ENCODE measurements at regions not wholly inside any gene's neighbourhood (a gene's known extent, or its start where the extent isn't known, plus 50 kb on each side); places are given as distances from the start of the nearest gene placed in this dataset.
"Not testable (repeated sequence)": the region's sequence is repeated elsewhere in the genome, so short reads cannot be mapped to it uniquely, and the experiment has no call there.

DNA sequence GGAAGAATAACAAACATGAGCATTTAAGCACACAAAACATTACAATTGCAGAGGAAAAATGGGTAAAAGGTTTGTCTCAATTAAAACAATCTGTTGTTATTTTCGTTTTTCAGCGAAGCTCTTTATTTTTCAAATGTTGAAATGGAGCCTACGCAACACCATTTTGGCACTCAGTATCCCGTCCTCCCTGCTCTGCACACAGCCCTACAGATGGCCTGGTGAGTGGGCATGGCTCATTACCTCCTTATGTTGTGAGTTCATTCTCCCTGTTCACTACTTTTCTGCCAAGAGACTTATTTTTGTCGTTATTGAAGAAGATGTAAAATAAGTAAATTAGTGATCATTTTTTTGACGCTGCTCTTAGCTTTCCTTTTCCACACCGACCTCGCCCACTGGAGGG lies 167.8 kb upstream of the CXCL12 start:
- no peak for DNase-seq
- in situ Hi-C loops (cut with MboI; ENCODE audit: low pct_unique_long_range_greater_than_20kb, low sequenced_read_pairs) = no loop called here

DNA sequence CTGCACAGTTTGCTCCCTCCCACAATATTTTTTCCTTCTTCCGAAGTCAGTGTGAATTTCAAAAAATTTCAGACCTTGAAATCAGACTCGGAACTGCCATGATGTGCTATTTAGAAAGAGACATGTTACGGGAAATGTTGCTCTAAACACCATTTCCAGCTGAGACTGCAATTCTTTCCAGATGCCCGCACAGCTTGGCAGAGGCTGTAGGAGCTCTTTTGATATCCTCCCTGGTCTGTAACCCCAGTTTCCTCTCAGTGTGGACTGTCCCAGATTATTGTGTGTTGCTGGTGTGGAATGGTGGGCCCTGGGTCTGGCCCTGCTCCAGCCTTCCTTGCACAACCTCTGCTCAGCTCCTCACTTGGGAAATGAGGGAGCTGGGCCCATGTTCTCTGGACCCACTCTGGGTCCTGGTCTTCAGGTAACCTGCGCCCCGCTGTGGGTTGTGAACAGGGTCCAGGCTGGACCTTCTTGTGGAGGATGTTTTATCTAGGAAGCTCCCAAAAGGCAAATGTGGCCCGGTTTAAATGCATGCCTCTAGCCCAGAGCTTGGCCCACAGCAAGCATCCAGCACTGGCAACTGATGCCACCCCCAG lies 172.8 kb upstream of the CXCL12 start:
- in situ Hi-C loops (cut with MboI; ENCODE audit: low pct_unique_long_range_greater_than_20kb, low sequenced_read_pairs) = no loop called here
- DNase-seq = no peak

DNA sequence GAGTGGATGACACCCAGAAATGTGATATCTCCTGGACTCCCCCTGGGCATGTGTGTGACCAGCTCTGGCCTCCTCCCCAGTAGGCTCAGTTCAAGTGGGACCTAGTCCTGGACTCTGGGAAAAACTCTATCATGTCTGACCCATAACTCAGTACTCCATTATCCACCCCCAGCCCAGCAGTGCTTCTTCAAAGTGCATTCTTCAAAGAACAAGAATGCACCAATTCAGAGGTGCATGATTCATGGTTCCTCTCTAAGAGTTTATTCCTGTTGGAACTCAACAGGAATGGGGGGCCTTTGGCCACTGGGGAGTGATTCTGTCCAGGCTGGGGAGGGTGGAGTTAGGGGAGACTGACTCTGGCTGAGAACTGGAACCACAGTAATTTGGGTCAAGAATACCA lies 173.6 kb upstream of the CXCL12 start:
- no peak for DNase-seq
- in situ Hi-C loops (cut with MboI; ENCODE audit: low pct_unique_long_range_greater_than_20kb, low sequenced_read_pairs) = no loop called here

DNA sequence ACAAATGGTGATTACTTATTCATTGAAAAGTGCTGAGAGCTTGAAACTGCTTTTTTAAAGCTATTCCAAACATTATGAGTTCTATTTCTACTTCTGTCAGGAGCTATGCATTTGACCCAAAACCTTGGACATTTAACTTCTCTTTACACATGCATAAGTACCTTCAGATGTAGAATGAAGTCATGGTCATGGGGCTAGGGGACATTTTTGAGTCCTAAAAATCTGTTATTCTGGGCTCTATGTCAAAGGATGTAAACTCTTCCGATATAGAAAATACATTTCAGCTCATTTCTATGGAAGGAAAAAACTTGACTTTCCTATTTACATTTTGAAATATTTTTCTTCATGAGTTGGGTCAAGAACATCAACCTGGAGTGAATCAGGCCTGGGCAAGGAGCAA lies 179.5 kb upstream of the CXCL12 start:
- in situ Hi-C loops (cut with MboI; ENCODE audit: low pct_unique_long_range_greater_than_20kb, low sequenced_read_pairs) = no loop called here
- no peak for DNase-seq

DNA sequence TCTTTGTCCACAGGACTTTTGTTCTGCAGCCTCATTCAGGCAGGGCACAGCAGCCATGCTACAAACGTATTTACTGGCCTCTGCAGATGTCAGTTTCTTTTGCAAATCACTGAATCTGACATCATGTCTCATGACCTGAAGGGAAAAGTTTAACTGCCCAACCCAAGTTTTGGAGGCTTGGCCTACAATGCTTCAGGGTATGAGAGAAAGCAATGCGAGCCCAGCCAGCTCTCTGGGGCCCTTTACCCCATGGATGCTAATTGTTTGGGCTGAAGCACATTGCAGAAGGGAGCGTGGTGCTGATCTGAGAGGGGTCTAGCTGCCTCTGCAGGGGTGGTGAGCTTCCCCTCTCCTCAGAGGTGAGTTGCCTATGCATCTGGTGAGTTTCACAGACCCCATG lies 179.9 kb upstream of the CXCL12 start:
- in situ Hi-C loops (cut with MboI; ENCODE audit: low pct_unique_long_range_greater_than_20kb, low sequenced_read_pairs) = no loop called here
- DNase-seq = no peak

DNA sequence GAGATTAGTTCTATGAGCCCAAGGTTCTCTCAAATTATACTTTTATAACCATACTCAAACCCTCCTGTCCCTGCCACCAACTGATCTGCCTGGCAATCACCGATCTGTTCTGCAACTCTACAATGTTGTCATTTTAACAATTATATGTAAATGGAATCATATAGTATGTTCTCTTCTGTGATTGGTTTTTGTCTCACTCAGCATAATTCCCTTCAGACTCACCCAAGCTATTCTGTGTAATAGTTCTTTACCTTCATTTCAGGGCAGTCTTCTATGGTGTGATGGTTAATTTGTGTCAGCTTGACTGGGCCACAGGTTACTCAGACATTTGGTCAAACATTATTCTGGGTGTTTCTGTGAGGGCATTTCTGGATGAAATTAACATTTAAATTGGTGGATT lies 181.9 kb upstream of the CXCL12 start:
- in situ Hi-C loops (cut with MboI; ENCODE audit: low pct_unique_long_range_greater_than_20kb, low sequenced_read_pairs) = no loop called here
- no peak for DNase-seq

DNA sequence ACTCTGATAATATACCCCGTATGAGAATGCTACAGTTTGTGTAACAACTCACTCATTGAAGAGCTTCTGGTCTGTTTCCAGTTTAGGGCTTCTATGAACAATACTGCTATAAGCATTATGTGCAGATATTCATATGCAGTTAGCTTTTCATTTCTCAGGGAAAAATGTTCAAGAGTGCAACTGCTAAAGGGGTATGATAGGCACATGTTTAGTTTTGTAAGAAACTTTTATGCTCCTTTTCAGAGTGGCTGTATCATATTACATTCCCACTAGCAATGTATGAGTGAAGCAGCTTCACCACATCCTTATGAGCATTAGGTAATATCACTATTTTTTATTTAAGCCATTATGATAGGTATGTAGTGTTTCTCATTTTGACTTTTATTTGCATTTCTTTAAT lies 182.6 kb upstream of the CXCL12 start:
- in situ Hi-C loops (cut with MboI; ENCODE audit: low pct_unique_long_range_greater_than_20kb, low sequenced_read_pairs) = no loop called here
- no peak for DNase-seq

DNA sequence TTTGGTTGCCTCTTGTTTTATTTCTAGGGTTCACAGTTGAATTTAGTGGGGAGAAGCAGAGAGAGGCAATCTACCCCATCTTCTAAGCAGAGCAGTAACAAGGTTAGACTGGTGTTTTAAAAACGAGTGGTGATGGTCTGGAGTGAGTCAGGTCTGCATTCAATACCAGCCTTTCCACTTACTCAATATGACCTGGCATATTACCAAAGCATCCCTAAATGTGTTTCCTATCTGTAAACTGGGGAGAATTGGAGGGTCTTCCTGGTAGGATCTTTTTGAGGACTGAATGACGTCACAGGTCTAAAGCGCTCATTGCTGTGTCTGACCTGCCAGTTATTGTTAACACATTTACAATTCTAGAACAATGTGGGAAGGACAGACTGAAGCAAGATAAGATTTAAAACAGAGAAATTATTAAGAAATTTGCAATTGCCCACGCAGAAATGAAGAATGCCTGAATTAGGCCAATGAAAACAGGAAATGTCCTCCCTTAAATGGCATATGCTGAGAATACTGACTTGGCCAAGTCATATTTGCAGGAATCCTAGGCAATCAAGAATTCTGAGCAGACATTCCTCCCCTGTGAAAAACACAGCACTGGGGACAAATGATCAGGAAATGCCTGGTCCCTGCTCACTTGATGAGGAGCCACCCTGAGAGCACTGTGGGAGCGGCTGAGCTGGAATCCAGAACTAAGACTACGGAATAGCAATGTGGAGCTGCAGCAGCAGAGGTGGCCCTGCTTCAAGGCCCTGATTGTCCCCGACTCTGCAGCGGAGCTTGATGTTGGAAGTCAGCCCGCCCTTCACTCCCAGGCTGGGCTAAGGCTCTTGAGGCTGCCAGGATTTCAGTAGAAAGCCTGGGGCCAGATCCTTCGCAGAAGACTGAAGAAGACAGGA lies 184.5 kb upstream of the CXCL12 start:
- in situ Hi-C loops (cut with MboI; ENCODE audit: low pct_unique_long_range_greater_than_20kb, low sequenced_read_pairs) = no loop called here
- DNase-seq = no peak

DNA sequence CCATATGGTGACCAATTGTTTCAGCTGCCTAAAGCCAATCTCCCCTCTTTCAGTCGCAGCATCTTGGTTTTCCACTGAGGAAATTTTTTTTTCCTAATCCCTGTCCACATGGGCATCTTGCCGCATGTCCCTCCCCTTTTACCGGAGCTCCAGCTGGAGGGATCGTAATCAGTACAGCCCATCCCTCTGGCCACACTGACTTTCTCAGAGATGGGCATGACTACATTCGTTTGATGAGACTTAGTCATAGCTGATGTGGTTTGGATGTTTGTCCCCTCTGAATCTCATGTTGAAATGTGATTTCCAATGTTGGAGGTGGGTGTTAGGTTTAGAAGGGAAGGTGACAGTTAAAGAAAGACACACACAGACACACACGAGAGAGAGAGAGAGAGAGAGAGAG lies 186.8 kb upstream of the CXCL12 start:
- in situ Hi-C loops (cut with MboI; ENCODE audit: low pct_unique_long_range_greater_than_20kb, low sequenced_read_pairs) = no loop called here
- no peak for DNase-seq

DNA sequence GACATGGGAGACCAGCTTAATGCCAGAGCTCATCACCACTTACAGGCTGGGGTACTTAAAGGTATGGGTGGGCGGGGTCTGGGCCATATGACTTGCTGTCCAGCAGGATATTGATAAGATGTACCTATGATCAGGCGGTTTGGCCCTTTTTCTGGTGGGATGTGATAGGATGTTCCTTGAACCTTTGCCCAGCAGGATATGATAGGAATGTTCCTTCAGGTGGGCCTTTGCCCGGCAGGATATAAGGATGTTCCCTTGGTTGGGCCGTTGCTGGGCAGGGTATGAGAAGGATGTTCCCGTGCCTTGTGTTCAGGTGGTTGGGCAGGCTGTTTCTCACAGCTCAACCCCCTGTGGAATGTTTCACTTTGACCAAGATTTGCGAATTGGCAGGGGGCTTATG lies 187.2 kb upstream of the CXCL12 start:
- in situ Hi-C loops (cut with MboI; ENCODE audit: low pct_unique_long_range_greater_than_20kb, low sequenced_read_pairs) = no loop called here
- DNase-seq = no peak

DNA sequence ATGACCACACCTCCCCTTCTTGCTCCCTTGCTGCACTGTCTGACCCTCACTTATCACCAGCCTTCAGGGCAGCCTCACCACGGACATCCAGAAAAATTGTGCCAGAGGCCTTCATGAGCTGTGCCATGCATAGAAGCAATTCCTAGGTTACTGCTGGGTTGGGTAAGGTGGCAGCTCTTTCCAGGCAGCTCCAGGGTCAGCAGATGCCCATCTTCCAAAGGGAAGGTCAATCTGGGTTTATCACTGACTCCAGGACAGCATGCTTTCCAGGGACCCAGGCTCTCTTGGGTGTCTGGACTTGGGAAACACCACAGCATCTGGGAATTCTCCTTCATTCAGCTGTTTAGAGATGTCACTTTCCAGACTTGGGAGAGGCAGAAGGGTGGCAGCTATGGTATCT lies 188.9 kb upstream of the CXCL12 start:
- no peak for DNase-seq
- in situ Hi-C loops (cut with MboI; ENCODE audit: low pct_unique_long_range_greater_than_20kb, low sequenced_read_pairs) = no loop called here

DNA sequence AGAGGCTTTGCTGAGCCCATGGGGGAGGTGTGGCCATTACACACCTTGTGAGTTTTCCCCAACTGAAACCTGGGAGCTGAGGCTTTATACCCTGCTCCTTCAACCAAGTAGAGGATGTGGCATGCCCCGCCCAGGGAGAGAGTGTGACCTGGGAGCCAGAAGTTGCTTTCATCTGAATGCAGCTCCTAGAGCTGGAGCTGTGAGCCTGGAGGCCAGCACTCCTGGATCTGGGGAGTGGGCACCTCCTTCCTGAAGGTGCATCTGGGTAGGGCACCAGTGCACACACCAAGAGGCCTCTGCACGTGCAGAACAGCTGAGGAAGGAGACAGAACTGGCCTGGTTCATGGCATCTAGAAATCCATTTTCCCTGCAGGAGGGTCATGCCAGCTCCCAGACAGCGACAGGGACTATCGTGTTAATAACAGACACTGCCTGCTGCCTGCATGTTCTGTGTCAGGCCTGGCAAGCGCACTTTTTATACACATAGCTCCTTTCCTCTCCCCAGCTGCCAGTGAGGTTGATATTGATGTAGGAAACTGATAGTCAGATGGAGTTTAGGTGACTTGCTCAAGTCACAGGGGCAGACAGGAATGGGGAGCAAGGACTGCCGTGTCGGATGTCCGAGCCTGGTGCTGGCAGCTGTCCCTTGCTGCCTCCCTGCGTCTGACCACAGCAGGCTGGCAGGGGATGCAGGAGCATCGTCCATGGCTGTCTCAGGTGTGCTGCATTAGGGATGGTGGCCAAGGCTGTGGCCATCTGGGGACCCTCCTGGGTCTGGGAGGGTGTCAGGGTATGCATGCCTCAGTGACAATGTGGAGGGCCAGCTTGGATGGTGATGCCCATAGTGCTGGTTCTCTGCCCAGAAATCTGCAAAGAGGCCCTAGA lies 189.9 kb upstream of the CXCL12 start:
- no peak for DNase-seq
- in situ Hi-C loops (cut with MboI; ENCODE audit: low pct_unique_long_range_greater_than_20kb, low sequenced_read_pairs) = no loop called here

DNA sequence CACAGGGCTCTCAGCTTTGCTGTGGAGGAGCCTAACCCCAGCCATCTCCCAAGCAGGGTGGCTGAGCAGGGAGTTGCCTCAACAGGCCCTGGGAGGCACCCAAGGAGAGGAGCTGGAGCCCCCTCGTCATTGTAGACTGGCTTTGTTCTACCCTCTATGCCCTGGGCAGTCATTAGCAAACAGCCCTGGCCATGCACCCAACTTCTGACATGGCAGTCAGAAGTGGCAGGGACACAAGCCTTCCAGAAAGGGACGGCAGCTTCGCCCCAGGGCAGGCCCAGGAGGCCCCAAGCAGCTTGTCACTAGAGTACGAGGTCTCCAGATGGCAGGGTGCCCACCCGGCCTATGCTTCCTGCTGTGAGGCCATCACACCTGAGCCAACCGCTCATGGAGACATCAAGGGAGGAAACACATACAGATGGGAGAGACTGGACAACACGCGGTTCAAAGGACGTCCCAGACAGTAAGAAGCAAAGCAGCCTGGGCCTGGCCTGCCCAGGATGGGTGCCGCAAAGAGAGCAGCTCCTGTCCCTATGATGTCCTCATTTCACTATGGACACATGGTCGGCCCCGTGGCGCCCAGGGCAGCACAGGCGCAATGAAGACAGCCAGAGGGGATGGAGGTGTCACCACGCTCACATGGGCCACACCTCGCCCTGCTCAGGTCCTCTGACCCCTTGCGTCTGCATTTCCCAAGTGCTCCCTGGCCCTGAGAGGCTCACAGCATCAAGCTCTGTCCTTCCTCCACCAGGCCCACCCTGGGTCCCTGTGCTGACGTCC lies 190.9 kb upstream of the CXCL12 start:
- DNase-seq = no peak
- in situ Hi-C loops (cut with MboI; ENCODE audit: low pct_unique_long_range_greater_than_20kb, low sequenced_read_pairs) = no loop called here

DNA sequence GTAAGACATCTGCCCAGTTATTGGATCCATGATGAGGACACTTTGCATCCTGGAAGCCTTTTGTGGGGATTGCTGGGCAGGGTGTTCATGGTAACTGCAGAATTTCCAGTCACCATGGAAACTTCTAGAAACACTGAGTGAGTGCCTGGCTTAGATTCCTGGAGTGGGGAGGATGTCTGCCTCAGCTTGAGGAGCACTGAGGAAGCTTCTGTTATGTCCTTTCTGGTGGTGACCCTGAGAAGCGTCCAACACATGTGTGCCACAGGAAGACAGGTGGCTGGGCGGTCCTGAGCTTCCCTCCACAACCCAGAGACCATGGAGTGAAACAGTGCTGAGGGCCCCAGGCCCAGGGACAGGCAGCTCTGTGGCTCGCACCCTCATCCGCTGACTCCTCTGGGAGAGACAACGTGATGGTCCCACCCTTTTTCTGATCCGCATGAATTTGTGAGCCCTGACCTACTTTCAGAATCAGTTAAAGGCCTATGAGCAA lies 191.8 kb upstream of the CXCL12 start:
- in situ Hi-C loops (cut with MboI; ENCODE audit: low pct_unique_long_range_greater_than_20kb, low sequenced_read_pairs) = no loop called here
- no peak for DNase-seq

DNA sequence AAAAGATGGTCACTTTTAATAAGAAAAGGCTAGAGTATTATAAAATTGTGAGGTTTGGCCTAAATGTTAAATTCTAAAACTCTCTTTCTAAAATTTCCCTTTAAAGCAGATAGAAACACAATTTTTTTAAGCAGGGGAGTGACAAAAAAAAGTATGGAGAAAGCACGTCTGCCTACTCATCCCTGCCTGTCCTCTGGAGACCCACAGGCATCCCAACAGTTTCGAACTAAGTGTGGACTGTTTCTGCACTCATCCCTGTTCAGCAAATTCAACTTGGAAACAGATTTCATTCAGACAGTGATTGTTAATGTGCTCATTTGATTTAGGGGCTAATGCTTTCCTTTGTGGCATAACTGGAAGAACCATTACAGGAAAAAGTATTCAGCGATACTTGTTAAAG lies 192.6 kb upstream of the CXCL12 start:
- DNase-seq = no peak
- in situ Hi-C loops (cut with MboI; ENCODE audit: low pct_unique_long_range_greater_than_20kb, low sequenced_read_pairs) = no loop called here

DNA sequence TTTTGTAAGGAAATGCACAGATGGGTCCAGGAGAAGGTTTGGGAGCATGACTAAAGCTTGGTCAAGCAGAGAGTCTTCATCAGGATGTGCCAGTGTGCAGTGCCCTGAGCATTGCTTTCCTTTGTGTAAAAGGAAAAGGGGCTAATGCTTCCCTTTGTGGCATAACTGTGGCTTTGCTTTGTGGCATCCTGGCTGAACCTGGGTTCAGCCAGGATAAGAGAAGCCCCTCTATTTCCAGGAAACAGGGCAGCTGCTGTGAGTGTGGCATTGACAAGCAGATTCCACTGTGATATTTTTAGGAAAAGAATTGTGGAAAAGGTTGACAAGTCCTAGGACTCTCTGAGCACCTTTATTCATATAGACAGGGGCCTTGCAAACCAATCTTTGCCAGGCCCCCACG lies 193.4 kb upstream of the CXCL12 start:
- in situ Hi-C loops (cut with MboI; ENCODE audit: low pct_unique_long_range_greater_than_20kb, low sequenced_read_pairs) = no loop called here

DNA sequence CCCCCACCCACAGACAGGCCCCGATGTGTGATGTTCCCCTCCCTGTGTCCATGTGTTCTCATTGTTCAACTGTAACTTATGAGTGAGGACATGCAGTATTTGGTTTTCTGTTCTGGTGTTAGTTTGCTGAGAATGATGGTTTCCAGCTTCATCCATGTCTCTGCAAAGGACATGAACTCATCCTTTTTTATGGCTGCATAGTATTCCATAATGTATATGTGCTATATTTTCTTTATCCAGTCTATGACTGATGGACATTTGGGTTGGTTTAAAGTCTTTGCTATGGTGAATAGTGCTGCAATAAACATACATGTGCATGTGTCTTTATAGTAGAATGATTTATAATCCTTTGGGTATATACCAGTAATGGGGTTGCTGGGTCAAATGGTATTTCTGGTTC lies 194.1 kb upstream of the CXCL12 start:
- DNase-seq; in situ Hi-C loops (cut with MboI; ENCODE audit: low pct_unique_long_range_greater_than_20kb, low sequenced_read_pairs): not testable (repeated sequence)

More for the DNA sequence above, 193.4 kb upstream of the CXCL12 start:
- no peak for DNase-seq

DNA sequence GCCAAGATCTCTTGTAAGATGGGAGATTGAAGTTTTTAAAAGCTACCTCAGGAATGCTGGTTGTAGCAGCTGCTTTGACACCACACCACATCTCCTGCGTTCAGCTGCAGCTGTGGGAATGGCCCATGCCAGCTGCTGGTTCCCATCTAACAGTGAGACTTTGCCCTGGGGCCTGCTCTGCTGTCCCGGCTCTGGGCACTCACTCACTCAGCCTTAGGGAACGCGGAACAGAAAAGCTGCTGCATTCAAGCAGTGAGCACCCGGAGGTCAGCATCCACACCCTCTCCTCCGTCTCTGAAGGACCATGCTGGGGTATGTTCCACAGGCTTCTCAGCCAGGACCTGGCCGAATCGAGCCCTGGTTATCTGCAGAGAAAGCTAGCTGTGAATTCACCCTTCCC lies 197.1 kb upstream of the CXCL12 start:
- no peak for DNase-seq
- in situ Hi-C loops (cut with MboI; ENCODE audit: low pct_unique_long_range_greater_than_20kb, low sequenced_read_pairs) = no loop called here
